Ramos (cell line): ENCODE measurements at regions not wholly inside any gene's neighbourhood (a gene's known extent, or its start where the extent isn't known, plus 50 kb on each side); places are given as distances from the start of the nearest gene placed in this dataset.
"Not testable (repeated sequence)": the region's sequence is repeated elsewhere in the genome, so short reads cannot be mapped to it uniquely, and the experiment has no call there.

Source experiments
- in situ Hi-C: fragments of 300-500 bp; cut with MboI; formaldehyde crosslinking; loops from one replicate; pipeline ENCODE4 v1.14.3; 2022; ENCODE audit warnings: low sequenced_read_pairs; ENCODE audit not compliant: unreplicated experiment

- in situ Hi-C loops, result no loop called here
Measured at GRCh38 chr16:76796416-76796815, 394.6 kb upstream of the MON1B start.

- in situ Hi-C loops, result no loop called here
Measured at GRCh38 chr16:76796978-76797377, 394.0 kb upstream of the MON1B start.

- in situ Hi-C loops, result no loop called here
Measured at GRCh38 chr16:76797457-76797856, 393.5 kb upstream of the MON1B start.

GRCh38 chr16:76800196-76800595 is 390.8 kb upstream of the MON1B start:
- in situ Hi-C loops, result no loop called here

GRCh38 chr16:76801357-76801756 is 389.6 kb upstream of the MON1B start:
- in situ Hi-C loops, result no loop called here

GRCh38 chr16:76816475-76816874 is 374.5 kb upstream of the MON1B start:
- in situ Hi-C loops, result no loop called here

- in situ Hi-C loops, result no loop called here
Measured at GRCh38 chr16:76818606-76819181, 372.3 kb upstream of the MON1B start.

- in situ Hi-C loops, result no loop called here
Measured at GRCh38 chr16:76819226-76819916, 371.6 kb upstream of the MON1B start.

GRCh38 chr16:76824221-76824620 is 366.8 kb upstream of the MON1B start:
- in situ Hi-C loops, result no loop called here

GRCh38 chr16:76824791-76825190 is 366.2 kb upstream of the MON1B start:
- in situ Hi-C loops, result no loop called here

- in situ Hi-C loops, result no loop called here
Measured at GRCh38 chr16:76835339-76835738, 355.7 kb upstream of the MON1B start.

- in situ Hi-C loops, result no loop called here
Measured at GRCh38 chr16:76835779-76836300, 355.1 kb upstream of the MON1B start.

- in situ Hi-C loops, result no loop called here
Measured at GRCh38 chr16:76837872-76838271, 353.1 kb upstream of the MON1B start.

- in situ Hi-C loops, result no loop called here
Measured at GRCh38 chr16:76854234-76854633, 336.8 kb upstream of the MON1B start.

- in situ Hi-C loops, result no loop called here
Measured at GRCh38 chr16:76856112-76856511, 334.9 kb upstream of the MON1B start.

GRCh38 chr16:76857402-76857801 is 333.6 kb upstream of the MON1B start:
- in situ Hi-C loops, result no loop called here

- in situ Hi-C loops, result no loop called here
Measured at GRCh38 chr16:76862901-76863300, 328.1 kb upstream of the MON1B start.

- in situ Hi-C loops, result no loop called here
Measured at GRCh38 chr16:76866994-76867393, 324.0 kb upstream of the MON1B start.

GRCh38 chr16:76875898-76876297 is 315.1 kb upstream of the MON1B start:
- in situ Hi-C loops, result no loop called here

- in situ Hi-C loops, result no loop called here
Measured at GRCh38 chr16:76879420-76879819, 311.6 kb upstream of the MON1B start.

GRCh38 chr16:76880523-76880922 is 310.5 kb upstream of the MON1B start:
- in situ Hi-C loops, result not testable (repeated sequence)

GRCh38 chr16:76882105-76882504 is 308.9 kb upstream of the MON1B start:
- in situ Hi-C loops, result no loop called here
